D341Med (cell line): ENCODE measurements at regions not wholly inside any gene's neighbourhood (a gene's known extent, or its start where the extent isn't known, plus 50 kb on each side); places are given as distances from the start of the nearest gene placed in this dataset.

Experiments used
- DNase-seq: peaks from one replicate; pipeline ENCODE4 v3.0.0; 2012; ENCODE audit warnings: low spot score

DNA sequence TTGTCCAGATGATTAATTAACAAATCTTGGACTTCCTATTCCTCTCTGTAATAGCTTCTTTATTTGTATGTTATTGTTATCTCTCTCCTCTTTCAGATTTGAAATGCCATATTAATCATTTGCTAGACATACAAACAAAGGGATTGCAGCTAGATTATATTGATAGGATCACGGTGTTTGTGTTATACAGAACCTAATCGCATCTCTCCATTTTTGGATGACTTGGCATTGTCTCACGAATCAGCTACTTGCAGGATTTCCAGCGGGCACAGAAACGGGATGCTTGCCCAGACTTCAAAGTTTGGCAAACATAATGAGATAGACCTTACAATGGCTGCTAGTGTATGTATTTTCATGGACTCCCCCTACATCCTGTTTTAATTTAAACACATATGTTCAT is 368.1 kb downstream of the TLE4 start:
- no peak for DNase-seq

GRCh38 chr9:79936336-79936735 is 364.6 kb downstream of the TLE4 start:
- DNase-seq, result no peak

DNA sequence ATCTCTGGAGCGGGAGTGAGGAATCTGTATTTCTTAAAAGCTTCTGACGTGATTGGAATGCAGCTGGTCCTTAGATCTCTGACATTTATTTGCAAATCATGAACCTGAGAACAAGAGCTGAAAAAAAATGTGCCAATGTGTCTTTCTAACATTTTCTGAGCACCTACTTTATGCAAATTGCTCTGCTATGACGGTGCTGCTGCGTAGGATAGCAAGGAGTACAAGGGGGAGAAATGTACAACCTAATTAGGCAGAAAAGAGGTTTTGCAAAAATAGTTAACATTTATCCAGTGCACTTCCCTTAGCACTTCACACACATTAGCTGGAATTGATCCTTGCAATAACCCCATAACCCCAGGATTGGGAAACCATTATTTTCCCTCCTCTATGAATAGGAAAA is 357.5 kb downstream of the TLE4 start:
- no peak for DNase-seq

- no peak for DNase-seq
Observed at GRCh38 chr9:79928661-79929223, 357.0 kb downstream of the TLE4 start.

DNA sequence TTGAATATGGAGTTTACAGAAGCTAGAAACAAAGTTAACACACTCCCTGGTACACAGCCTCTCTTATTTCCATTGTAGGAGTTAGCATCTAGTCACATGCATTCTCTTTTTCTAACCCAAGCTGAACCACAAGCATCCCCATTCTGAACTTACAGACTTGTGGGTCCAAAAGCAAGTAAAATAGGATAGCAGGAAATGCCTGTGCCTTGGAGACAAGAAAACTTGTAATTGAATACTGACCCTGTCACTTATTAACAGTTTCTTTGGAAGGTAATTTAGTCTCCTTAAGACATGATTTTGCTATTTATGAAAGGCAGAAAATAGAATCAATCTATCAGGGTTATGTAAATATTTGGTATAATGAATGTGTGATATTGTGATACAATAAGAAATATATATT is 353.6 kb downstream of the TLE4 start:
- no peak for DNase-seq

GRCh38 chr9:79924836-79925235 is 353.1 kb downstream of the TLE4 start:
- no peak for DNase-seq

GRCh38 chr9:79917421-79917820 is 345.7 kb downstream of the TLE4 start:
- DNase-seq, result no peak

- no peak for DNase-seq
Observed at GRCh38 chr9:79913867-79914266, 342.1 kb downstream of the TLE4 start.

DNA sequence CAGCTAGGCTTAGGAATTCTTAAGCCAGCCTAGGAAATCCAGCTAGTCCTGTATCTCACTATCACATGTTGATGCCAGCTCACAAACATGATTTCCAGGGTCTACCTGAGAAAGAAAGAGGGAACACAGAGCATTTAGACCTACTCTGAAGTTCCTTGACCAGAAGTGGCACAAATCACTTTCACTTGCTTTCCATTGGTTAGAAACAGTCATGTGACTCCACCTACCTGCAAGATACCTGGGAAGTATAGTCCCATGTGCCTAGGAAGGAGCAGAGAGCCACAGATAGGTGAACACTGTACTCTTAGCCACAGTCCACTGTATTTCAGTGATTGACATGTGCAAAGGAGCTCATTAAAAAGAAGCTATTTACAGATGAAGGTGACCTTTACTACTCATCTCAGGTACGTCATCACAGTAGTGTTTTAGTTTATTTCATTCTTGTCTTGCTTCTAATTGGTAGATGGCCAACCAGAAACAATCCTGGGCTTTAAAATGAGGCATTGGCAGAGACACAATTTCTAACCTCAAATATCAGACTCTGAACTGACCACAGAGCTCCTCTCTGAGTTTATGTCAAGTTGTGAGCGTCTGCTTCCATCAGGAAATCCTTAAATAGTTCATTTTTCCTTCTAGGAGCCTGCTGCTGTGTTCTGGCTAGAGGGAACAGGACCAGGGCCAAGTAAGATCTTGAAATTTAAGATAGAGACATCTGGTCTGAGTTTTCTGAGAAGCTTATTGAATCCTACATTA is 340.7 kb downstream of the TLE4 start:
- no peak for DNase-seq

DNA sequence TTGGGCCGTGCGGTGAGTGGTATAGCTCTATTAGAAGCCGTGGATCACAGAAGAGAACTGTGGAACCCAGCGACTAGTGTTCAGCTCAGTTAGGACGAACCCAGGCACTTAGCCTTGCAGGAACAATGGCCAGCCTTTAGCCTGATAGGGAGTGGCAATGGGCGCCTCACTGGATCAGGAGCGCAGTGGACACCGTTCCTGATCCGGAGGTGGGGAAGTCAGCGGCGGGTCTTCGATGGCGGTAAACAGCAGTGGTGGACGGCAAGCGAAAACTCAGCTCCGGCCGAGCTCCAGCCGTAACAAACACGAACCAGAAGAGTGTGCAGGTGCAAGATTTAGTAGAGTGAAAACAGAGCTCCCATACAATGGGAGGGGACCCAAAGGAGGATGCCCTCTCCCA is 340.0 kb downstream of the TLE4 start:
- no peak for DNase-seq

GRCh38 chr9:79902825-79903600 is 331.2 kb downstream of the TLE4 start:
- peak; percentile 69 for DNase-seq

DNA sequence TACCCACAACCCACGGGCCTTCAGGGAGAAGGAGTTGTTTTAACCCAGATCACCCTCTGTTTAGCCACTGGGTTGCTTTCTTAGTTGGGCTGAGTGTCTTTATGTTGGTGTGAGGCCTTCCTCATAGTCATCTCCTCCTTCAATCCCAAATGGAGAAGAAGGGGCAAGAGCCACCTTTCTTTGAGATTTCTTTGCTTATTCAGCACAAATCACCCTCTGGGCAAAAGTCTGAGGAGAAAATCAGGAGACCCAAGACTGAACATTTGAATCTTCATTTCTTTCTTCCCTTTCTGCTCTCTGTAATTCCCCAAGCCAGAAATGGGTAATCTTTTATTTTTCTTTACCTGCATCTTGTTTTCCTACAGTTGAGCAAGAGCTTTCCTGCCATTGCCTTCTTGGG is 329.0 kb downstream of the TLE4 start:
- no peak for DNase-seq

- no peak for DNase-seq
Observed at GRCh38 chr9:79896390-79896980, 324.7 kb downstream of the TLE4 start.

- no peak for DNase-seq
Observed at GRCh38 chr9:79895232-79895631, 323.5 kb downstream of the TLE4 start.

GRCh38 chr9:79889369-79889768 is 317.6 kb downstream of the TLE4 start:
- DNase-seq, result no peak

DNA sequence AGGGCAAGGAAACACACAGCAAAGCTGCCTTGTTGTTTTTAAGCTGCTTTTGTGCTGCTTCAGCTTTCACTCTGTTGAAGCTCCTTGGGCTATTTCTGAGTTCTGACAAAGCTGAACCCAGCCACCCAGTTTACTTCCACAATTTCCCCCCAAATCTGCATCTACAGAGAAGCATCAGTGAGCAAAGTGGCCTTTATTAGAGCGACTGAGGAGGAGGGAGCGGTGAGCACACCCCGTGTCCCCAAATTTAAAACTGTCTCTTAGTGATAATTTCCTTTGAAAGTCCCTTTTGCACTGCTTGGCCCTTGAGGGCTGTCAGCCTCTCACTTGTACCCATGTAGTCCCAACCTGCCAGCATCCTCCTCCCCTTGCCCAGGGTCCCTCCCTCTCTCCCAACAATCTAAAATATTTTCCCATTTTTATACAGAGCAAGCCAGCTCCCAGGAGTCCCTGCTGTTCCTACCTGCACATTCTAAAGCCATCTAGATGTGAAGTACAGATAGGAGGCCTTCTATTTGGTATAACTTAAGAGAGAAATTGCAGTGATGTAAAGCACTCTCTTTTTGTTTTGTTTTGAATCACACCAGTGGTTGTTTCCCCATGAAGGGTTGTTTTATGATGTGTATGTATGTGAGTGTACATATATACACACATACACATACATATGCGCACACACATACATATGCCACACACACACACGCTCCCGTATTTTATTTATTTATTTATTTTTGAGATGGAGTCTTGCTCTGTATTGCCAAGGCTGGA is 313.5 kb downstream of the TLE4 start:
- DNase-seq, result no peak

GRCh38 chr9:79884546-79884945 is 312.8 kb downstream of the TLE4 start:
- DNase-seq, result no peak

DNA sequence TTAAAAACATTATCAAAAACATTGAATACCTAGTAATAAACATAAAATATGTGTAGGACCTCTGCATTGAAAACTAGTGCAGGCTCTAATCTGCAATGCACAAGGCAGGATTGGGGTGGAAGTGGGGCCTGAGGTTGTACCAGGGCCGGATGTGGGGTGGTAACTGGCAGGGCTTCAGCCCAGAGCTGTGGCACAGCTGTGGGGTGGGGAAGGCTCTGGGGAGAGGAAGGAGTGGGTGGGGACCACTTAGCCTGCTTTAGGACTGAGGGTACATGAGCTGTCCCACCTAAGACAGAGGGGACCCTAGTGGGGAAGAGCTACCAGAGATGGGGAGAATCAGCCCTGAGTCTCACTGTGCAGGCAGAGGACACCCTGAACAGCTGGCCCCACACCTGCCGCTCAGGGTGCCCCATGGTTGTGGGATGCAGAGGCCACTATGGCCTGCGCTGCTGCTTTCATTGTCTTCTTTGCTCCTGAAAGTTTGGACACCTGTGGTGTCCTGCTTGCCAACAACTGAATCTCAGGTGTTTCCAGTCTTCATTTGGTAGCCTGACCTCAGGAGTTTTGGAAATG is 311.4 kb downstream of the TLE4 start:
- DNase-seq, result no peak

DNA sequence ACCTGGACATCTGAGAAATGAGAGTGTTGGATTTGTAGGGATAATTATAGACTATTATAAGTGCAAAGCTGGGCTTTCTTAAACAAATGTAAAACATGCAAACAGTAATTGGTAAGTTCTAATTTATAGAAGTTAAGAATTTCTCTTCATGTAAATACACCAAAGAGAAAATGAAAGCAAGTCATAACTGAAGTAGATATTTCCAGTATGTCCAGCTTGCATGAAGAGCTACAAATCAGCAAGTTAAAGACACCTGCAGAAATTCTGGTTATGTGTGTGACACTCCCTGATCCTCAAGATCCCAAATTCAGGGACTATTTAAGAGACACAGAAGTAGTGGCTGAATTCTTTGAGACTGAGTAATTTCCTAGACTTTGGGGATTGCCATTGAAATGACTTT is 308.9 kb downstream of the TLE4 start:
- DNase-seq, result no peak

GRCh38 chr9:79877943-79878602 is 306.3 kb downstream of the TLE4 start:
- no peak for DNase-seq

GRCh38 chr9:79868567-79869189 is 296.9 kb downstream of the TLE4 start:
- DNase-seq, result no peak
